ENCODE measurements at regions not wholly inside any gene's neighbourhood (a gene's known extent, or its start where the extent isn't known, plus 50 kb on each side); places are given as distances from the start of the nearest gene placed in this dataset.
A peak's percentile ranks its signal among the peaks of the same experiment; 100 is the strongest.

DNA sequence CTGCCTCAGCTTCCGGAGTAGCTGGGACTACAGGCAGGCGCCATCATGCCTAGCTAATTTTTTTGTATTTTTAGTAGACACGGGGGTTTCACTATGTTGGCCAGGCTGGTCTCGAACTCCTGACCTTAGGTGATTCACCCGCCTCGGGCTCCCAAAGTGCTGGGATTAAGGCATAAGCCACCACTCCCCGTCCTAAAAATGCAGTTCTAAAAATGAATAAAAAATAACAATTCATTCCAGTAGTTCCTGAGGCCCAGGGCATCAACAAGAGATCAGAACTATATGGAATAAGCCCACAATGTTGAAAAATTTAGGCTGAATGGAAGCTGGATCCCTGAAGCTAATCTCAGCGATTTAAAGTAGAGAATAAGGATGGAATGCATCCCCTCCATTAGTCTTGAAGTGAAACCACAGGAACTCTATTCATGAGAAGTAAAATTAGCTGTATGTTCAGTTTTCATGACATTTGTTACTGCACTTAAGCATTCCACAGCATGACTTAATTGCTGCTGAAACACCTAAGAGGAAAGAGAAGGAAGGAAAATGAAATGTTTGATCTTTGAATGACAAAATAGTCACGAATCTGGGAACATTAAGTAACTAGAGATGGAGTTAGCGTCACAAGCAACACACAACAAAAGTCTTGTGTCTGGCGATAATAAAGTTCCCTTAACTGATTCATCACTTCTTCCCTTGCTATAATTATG lies 80.4 kb upstream of the RIPOR2 start:
- TF ChIP-seq JUND (IDR thresholded peaks at IDR 0.05; ENCODE audit: low read depth): no peak
- in situ Hi-C loops (cut with HindIII; ENCODE audit: low pct_unique_long_range_greater_than_20kb, low sequenced_read_pairs): no loop called here

DNA sequence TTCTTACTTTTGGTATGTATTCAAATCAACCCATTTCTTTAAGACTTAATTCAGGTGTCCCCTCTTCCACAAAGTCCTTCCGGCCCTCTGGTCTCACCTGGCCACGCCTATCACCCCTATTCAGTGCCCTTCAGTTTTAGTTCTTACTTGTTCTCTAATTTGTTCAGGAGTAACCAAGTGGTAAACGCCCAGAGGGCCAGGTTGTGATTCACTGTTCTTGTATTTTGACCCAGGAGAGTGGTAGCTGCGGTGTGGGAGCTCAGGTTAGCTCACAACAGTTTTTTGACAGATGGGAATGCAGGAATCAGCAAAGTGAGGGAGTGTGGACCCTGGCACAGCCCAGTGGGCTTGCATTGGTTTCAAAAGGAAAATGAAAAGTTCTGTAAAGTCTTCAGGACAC lies 81.7 kb upstream of the RIPOR2 start:
- no peak for TF ChIP-seq JUND (IDR thresholded peaks at IDR 0.05; ENCODE audit: low read depth)
- in situ Hi-C loops (cut with HindIII; ENCODE audit: low pct_unique_long_range_greater_than_20kb, low sequenced_read_pairs): no loop called here
- no peak for DNase-seq (ENCODE audit: low read depth in 1 of 2, low spot score in 1 of 2)

More for the DNA sequence above, 80.4 kb upstream of the RIPOR2 start:
- no peak for DNase-seq (ENCODE audit: low read depth in 1 of 2, low spot score in 1 of 2)

DNA sequence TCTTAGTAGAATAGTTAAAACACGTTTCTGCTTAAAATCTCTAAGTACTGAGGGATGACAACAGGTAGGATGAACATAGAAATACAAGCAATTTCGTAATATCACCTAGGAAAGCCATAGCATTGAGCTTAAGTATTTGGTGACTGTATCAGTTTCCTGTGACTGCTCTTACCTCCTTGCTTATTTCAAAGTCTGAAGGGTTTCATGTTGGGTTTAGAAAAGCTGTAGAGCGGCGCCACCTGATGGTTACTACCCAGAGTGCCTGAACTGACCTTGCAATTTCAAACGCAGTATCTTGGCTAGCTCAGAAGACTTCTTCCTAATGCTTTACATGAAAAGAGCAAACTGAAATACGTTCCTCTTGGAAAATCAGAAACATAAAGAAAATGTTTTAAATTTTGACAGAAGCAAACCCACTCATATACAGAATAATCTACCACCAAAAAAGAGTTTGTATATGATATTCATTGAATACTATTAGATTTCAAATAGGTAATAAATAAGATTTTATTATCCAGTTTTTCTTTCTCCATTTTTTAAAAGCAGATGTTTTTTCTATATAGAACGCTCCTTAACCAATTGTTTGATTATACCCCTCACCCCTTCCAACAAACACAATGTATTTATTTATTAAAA lies 82.3 kb upstream of the RIPOR2 start:
- no peak for TF ChIP-seq JUND (IDR thresholded peaks at IDR 0.05; ENCODE audit: low read depth)
- in situ Hi-C loops (cut with HindIII; ENCODE audit: low pct_unique_long_range_greater_than_20kb, low sequenced_read_pairs): no loop called here
- peak in 1 of 2 experiments; percentile 70 for DNase-seq (ENCODE audit: low read depth in 1 of 2, low spot score in 1 of 2)

DNA sequence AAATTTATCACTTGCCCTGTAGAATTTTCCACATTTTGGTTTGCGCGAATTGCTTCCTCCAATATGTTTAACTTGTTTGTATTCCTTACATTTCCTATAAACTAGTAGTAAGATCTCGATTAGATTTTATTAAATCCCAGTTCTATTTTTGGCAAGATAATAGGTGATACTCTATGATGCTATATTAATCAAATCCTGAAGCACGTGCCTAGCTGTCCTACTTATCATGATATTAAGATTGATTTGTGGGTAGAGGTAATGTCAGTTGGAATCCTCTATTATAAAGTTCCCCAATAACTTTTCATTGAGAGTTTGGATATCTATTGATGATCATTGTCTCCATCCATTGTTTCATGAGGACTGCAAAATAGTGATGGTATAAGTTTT lies 82.8 kb upstream of the RIPOR2 start:
- in situ Hi-C loops (cut with HindIII; ENCODE audit: low pct_unique_long_range_greater_than_20kb, low sequenced_read_pairs): no loop called here
- no peak for TF ChIP-seq JUND (IDR thresholded peaks at IDR 0.05; ENCODE audit: low read depth)
- DNase-seq (ENCODE audit: low read depth in 1 of 2, low spot score in 1 of 2): no peak

DNA sequence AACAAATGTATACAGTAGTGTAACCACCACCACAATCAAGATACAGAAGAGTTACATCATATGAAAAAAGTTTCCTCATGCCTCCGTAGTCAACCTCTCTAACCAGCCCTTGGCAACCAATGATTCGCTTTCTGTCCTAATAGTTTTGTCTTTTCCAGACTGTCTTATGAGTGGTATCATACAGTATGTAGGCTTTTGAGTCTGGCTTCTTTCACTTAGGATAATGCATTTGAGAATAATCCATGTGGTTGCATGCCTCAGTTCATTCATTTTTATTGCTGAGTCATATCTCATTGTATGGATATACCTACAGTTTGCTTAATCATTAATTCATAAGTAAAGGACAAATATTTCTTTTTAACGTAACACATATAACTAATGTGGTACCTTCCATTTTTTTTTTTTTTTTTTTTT lies 86.4 kb upstream of the RIPOR2 start:
- TF ChIP-seq JUND (IDR thresholded peaks at IDR 0.05; ENCODE audit: low read depth): no peak

DNA sequence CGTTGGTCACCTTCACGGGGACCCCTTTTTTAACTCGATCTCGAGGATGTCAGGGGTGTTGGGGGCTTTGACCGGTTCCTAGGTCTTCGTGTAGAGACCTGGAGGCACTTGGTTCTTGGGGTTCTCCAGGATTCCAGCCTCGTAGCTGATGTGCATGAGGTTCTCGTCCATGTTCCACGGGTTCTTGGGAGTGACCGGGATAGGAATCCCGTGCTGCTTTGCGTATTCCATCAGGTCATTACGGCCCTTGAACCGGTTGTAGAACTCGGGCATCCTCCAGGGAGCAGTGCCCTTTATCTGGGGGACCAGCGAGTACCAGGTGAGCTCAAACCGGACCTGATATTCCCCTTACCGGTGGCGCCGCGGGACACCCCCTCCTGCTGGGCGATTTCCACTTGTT lies 88.0 kb upstream of the RIPOR2 start:
- TF ChIP-seq JUND (IDR thresholded peaks at IDR 0.05; ENCODE audit: low read depth): no peak
- DNase-seq (ENCODE audit: low read depth in 1 of 2, low spot score in 1 of 2): no peak
- in situ Hi-C loops (cut with HindIII; ENCODE audit: low pct_unique_long_range_greater_than_20kb, low sequenced_read_pairs): no loop called here

More for the DNA sequence above, 86.4 kb upstream of the RIPOR2 start:
- DNase-seq (ENCODE audit: low read depth in 1 of 2, low spot score in 1 of 2): no peak
- in situ Hi-C loops (cut with HindIII; ENCODE audit: low pct_unique_long_range_greater_than_20kb, low sequenced_read_pairs): no loop called here

DNA sequence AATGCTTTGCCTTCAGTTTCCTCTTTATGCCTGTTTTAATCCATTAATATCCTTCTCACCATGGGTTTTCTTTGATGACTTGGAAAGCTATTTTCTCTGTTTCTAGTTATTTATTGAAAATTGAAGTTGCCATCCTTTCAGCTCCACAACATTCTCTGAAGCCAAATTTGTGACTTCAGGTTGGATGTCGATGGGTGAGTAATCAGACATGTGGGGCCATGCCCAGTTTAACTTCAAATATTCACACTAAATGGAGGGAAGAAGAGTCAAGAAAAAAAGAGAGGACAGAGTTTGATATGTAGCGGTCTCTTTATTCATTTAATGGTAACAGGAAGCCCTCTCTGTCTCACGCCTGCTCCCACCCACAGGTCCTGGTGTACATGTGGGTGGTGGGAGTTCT lies 89.1 kb upstream of the RIPOR2 start:
- in situ Hi-C loops (cut with HindIII; ENCODE audit: low pct_unique_long_range_greater_than_20kb, low sequenced_read_pairs): no loop called here
- no peak for DNase-seq (ENCODE audit: low read depth in 1 of 2, low spot score in 1 of 2)
- no peak for TF ChIP-seq JUND (IDR thresholded peaks at IDR 0.05; ENCODE audit: low read depth)

DNA sequence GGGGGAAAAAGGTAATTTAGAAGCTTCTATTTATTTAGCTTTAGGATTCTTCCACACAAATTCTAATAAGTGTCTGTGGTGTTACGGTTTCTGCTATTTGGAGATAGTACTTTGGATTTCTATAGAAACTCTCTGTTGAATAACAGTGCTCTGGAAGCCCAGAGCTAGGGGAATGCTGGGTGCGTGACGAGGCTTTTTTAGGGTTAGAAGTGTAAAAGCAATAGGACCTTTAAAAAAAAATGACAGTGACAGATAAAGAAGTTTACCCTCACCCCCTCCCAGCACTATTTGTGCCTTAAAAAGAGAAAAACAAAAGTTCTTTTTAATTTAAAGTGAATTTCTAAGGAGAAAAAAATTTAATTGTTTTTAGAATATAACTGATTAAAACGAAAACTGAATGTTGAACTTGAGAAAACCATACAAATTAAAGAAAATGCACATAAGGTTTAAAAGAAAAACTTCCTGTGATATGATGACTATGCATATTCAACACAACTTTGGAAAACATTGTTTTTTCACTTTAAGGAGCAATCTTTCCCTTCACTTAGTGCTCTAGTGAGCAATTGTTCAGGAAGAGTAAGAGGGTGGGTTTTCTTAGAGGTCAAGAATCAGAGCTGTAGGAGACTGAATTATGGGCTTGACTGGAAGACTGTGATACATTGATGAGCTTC lies 89.6 kb upstream of the RIPOR2 start:
- in situ Hi-C loops (cut with HindIII; ENCODE audit: low pct_unique_long_range_greater_than_20kb, low sequenced_read_pairs): no loop called here
- TF ChIP-seq JUND (IDR thresholded peaks at IDR 0.05; ENCODE audit: low read depth): no peak
- no peak for DNase-seq (ENCODE audit: low read depth in 1 of 2, low spot score in 1 of 2)

DNA sequence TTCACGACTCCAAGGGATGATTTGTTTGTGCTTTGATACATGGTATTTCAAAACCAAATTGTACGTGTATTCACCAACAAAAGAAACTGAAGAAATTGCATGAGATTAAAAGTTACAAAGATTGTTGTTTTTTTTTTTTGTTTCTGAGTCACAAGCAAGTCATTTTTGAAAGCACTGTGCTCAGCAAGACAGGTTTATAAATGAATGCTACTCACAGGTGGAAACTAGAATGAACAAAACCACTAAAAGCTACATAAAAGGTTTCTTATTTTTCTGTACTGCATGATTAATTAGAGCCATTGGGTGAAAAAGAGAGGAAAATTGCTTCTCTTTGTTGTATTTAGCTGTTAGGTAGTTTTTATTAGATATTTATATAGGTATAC lies 90.2 kb upstream of the RIPOR2 start:
- no peak for TF ChIP-seq JUND (IDR thresholded peaks at IDR 0.05; ENCODE audit: low read depth)
- no peak for DNase-seq (ENCODE audit: low read depth in 1 of 2, low spot score in 1 of 2)
- in situ Hi-C loops (cut with HindIII; ENCODE audit: low pct_unique_long_range_greater_than_20kb, low sequenced_read_pairs): no loop called here

DNA sequence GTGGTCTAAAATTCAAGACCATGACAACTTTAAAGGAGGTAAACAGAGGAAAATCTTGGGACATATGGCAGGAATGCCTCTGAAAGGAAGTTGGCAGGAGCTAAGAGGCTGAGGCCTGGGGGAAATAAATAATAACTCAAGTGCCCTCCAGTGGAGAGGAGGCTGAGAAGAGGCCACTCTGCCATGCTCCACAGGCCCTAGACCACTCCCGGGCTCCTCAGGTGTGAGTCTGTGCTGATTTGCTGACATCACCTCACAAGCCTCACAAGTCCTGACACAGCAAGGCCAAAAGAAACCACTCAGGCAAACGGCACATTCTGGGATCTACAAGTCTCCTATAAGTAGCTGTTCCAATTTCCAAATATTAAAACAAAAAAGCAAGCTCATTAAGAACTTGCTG lies 91.0 kb upstream of the RIPOR2 start:
- in situ Hi-C loops (cut with HindIII; ENCODE audit: low pct_unique_long_range_greater_than_20kb, low sequenced_read_pairs): no loop called here
- DNase-seq (ENCODE audit: low read depth in 1 of 2, low spot score in 1 of 2): no peak

DNA sequence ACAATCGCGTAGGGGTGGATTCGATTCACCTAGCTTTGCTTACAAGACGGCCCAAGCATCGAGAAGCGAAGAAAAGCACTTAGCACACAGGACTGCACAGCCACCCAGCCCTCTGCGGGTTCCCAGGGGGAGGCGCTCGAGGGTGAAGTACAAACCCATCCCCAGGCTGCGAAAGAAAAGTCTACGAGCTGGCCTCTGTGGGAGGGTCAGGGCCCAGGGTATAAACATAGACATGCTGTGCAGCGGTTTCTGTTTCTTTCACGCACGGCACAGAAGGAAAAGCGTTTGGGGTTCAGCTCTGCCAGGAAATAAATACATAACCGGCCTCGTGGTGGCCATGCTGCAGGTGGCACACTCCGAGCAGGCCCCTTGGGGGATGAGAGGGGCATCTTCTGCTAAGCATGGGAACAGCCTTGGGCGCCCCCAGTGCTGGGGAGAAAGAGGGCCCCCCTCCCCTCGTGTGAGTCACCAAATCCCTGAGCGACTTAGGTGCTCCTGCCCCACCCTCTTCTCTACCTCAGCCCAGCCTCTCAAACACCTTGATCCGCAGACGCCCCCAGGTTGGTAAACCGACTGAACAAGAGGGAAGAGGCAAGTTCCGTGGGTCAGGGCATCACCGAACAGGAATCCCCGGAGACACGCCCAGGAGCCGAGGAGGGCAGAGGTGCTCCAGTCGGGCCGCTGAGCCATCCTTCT lies 91.6 kb upstream of the RIPOR2 start:
- no peak for DNase-seq (ENCODE audit: low read depth in 1 of 2, low spot score in 1 of 2)
- in situ Hi-C loops (cut with HindIII; ENCODE audit: low pct_unique_long_range_greater_than_20kb, low sequenced_read_pairs): no loop called here

More for the DNA sequence above, 91.0 kb upstream of the RIPOR2 start:
- no peak for TF ChIP-seq JUND (IDR thresholded peaks at IDR 0.05; ENCODE audit: low read depth)

DNA sequence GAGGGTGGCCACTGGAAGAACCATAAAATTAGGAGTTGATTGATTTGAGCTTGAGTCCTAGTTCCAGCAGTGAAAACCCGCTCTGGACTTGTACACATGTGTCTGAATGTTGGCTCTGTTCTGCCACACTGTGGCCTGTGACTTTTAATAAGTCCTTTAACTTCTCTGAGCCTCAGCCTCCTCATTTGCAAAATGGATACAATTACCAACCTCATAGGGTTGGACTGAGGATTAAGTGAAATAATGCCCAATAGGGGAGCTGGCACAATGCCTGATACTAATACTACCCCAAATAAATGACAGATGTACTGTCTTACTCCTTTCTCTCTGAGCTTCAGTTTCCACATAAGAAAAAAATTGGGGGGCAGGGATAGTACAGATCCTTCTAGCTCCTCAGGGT lies 92.6 kb upstream of the RIPOR2 start:
- in situ Hi-C loops (cut with HindIII; ENCODE audit: low pct_unique_long_range_greater_than_20kb, low sequenced_read_pairs): no loop called here
- no peak for TF ChIP-seq JUND (IDR thresholded peaks at IDR 0.05; ENCODE audit: low read depth)
- DNase-seq (ENCODE audit: low read depth in 1 of 2, low spot score in 1 of 2): no peak

More for the DNA sequence above, 91.6 kb upstream of the RIPOR2 start:
- TF ChIP-seq JUND (IDR thresholded peaks at IDR 0.05; ENCODE audit: low read depth): no peak

DNA sequence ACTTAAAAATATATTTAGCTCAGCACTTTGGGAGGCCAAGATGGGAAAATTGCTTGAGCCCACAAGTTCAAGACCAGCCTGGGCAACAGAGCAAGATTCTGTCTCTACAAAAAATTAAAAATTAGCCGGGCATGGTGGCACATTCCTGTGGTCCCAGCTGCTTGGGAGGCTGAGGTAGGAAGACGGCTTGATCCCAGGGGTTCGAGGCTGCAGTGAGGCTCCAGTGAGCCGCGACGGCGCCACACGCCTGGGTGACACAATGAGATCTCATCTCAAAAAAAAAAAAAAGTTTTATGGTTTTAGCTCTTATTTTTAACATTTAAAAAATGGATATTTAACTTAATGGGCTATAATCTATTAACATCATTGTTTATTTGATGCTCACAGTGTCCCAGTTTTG lies 97.2 kb upstream of the RIPOR2 start:
- no peak for TF ChIP-seq JUND (IDR thresholded peaks at IDR 0.05; ENCODE audit: low read depth)
- in situ Hi-C loops (cut with HindIII; ENCODE audit: low pct_unique_long_range_greater_than_20kb, low sequenced_read_pairs): no loop called here
- DNase-seq (ENCODE audit: low read depth in 1 of 2, low spot score in 1 of 2): no peak

Data from T47D (cell line).